Stomach smooth muscle (tissue), 2 donors: ENCODE measurements at regions not wholly inside any gene's neighbourhood (a gene's known extent, or its start where the extent isn't known, plus 50 kb on each side); places are given as distances from the start of the nearest gene placed in this dataset.

Experiments used
- H3K27ac ChIP-seq: one replicate; pipeline ENCODE4 v1.7.0; 2013; ENCODE audit warnings: mild to moderate bottlenecking, low read length, inconsistent platforms
- H3K27me3 ChIP-seq, 2 donors: one replicate each; pipeline ENCODE4 v1.7.0; 2013; ENCODE audit warnings: low read length in 2 of 2; ENCODE audit not compliant: insufficient read depth in 2 of 2, control insufficient read depth in 1 of 2
- H3K36me3 ChIP-seq, 2 donors: one replicate each; pipeline ENCODE4 v1.7.0; 2013; ENCODE audit warnings: low read length in 2 of 2; ENCODE audit not compliant: control insufficient read depth in 2 of 2, insufficient read depth in 2 of 2
- H3K4me1 ChIP-seq: one replicate; pipeline ENCODE4 v1.7.0; 2013; ENCODE audit warnings: low read length; ENCODE audit not compliant: control insufficient read depth, insufficient read depth
- H3K4me3 ChIP-seq, 2 donors: one replicate each; pipeline ENCODE4 v1.7.0; 2013; ENCODE audit warnings: low read length in 2 of 2
- H3K9ac ChIP-seq, 2 donors: one replicate each; pipeline ENCODE4 v1.7.0; 2013; ENCODE audit warnings: low read length in 2 of 2, mild to moderate bottlenecking in 1 of 2
- H3K9me3 ChIP-seq, 2 donors: one replicate each; pipeline ENCODE4 v1.7.0; 2013; ENCODE audit warnings: low read length in 2 of 2; ENCODE audit not compliant: control insufficient read depth in 2 of 2
- donor health status: healthy.
- donor health status: Pancreatic carcinoma.

DNA sequence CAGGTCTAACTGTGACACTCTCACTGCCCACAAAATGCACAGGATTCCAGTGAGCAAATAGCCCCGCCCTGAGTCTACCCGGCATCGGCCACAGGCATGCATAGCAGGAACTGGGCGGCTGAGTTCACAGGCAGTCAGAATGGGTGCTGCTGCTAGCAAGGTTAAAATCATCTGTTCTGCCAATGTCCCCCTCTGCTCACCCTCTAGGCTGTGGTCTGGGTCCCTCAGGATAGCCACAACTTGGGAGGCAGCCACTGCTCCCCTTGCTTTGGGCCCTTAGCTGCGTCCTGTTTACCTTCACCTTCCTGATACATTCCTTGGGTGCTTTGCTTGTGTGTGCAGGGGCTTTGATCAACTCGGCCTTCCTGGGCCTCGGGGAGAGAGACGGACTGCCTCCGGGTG, 232.9 kb upstream of the RGMA start:
- H3K9ac ChIP-seq, result no peak overlapping the region
- no peaks in the 10 kb centered on the region for H3K27me3 ChIP-seq
- no peaks in the 10 kb centered on the region for H3K4me1 ChIP-seq
- no peaks in the 10 kb centered on the region for H3K9me3 ChIP-seq
- no peak overlapping the region for H3K4me3 ChIP-seq
- no peak overlapping the region for H3K27ac ChIP-seq
- H3K36me3 ChIP-seq, result no peaks in the 10 kb centered on the region

DNA sequence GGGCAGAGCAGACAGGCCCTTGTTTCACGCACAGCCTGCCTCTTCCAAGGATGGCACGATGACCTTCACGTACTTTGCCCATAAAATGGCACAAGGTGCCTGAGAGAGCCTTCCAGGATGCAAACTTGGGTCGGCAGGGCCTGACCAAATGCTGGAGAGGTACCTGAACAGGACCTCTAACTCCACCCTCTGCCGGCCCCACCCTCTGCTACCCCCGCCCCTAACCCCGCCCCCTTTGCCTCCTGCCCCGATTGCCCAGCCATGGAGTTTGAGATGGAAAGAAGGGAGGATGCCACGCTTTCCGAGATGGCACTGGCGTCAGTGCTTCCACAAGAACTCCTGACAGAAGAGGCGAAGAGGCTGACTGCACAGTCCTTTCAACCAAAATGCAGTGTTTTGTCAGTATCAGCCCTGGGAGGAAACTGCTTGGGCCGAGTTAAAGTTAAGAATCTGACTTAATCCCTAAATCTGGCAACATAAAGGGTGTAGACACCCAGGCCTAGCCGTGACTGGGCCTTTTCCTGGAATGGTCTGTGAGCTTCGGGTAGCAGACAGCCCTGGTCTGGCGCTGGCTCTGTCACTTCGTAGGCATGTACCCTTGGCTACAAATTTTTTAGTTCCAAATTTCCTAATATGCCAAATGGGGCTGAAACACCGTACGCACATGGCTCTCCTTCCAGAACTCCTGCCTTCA, 230.3 kb upstream of the RGMA start:
- no peak overlapping the region for H3K9ac ChIP-seq
- no peaks in the 10 kb centered on the region for H3K9me3 ChIP-seq
- no peaks in the 10 kb centered on the region for H3K36me3 ChIP-seq

DNA sequence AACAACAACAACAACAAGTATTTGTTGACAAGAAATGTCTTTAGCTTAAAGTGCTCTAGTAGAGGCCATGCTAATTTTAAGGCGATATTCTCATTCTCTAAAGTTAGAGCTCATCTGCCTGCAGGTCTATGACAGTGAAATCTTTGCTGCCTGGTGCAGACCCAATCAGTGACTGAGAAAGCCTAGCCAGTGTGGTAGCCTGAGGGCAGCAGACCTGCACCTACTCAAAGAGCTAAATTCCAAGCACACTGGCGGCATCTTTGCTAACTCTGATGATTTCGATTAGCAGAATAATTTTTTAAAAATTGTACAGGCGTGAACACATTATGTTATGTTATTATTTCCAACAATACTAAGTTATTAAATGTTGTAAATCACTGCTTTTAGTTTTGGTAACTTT, 228.8 kb upstream of the RGMA start:
- H3K27ac ChIP-seq, result no peak overlapping the region

More for the DNA sequence above, 230.3 kb upstream of the RGMA start:
- Histone ChIP-seq H3K27ac (no peak overlapping the region), H3K4me1 (no peaks in the 10 kb centered on the region), H3K27me3 (no peaks in the 10 kb centered on the region), H3K4me3 (no peak overlapping the region)

DNA sequence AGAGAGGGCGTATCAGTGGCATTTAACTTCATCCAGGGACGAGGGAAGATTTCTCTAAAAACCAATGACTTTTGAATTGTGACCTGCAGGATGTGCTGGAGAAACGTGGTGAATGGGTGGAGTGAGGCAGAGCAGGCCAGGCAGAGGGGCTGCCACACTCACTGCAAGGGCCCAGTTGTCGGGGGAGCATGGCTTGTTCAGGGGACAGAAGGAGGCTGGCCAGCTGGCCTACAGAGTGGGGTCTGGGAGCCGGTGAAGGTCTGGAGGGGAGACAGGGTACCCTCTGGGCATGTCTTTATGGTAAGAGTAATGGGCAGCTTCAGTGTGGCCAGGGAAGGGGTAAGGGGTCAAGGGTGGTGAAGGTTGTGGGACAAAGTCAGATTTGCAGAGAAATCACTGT, 225.2 kb upstream of the RGMA start:
- Histone ChIP-seq H3K4me3 (no peak overlapping the region), H3K4me1 (no peaks in the 10 kb centered on the region), H3K9ac (no peak overlapping the region), H3K27me3 (no peaks in the 10 kb centered on the region), H3K27ac (no peak overlapping the region), H3K9me3 (no peaks in the 10 kb centered on the region), H3K36me3 (no peaks in the 10 kb centered on the region)

More for the DNA sequence above, 228.8 kb upstream of the RGMA start:
- Histone ChIP-seq H3K4me1 (no peaks in the 10 kb centered on the region), H3K9ac (no peak overlapping the region), H3K36me3 (no peaks in the 10 kb centered on the region), H3K4me3 (no peak overlapping the region), H3K9me3 (no peaks in the 10 kb centered on the region), H3K27me3 (no peaks in the 10 kb centered on the region)

DNA sequence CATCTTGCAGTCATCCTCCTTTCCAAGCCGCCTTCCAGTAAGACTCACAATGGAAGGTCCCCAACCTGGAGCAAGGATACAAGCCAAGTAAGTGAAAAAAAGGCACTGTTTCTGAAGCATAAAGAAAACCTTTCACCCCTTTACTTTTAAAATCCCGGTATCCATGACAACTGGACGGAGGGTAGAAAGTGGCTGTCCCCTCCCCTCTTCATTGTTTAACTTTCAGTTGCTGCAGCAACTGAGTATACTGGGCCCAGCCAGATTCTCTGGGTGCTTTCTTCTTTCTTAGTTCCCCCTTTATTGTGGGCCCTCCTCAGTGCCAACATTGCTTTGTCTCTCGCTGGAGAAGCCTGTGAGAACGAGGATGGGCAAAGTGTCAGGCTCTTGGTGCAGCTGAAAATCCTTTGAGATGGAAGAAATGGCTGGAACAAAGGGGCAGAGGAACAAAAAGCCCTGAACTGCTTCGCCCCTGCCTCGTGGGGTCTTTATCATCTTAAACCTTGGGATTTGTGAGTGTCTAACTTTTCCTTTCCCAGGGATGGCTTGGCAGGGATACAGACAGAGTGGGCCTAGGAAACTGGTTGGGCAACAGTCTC, 224.0 kb upstream of the RGMA start:
- H3K4me1 ChIP-seq, result no peaks in the 10 kb centered on the region
- no peaks in the 10 kb centered on the region for H3K36me3 ChIP-seq
- H3K9ac ChIP-seq, result no peak overlapping the region
- no peaks in the 10 kb centered on the region for H3K27me3 ChIP-seq
- H3K9me3 ChIP-seq, result no peaks in the 10 kb centered on the region
- no peak overlapping the region for H3K4me3 ChIP-seq
- no peak overlapping the region for H3K27ac ChIP-seq

DNA sequence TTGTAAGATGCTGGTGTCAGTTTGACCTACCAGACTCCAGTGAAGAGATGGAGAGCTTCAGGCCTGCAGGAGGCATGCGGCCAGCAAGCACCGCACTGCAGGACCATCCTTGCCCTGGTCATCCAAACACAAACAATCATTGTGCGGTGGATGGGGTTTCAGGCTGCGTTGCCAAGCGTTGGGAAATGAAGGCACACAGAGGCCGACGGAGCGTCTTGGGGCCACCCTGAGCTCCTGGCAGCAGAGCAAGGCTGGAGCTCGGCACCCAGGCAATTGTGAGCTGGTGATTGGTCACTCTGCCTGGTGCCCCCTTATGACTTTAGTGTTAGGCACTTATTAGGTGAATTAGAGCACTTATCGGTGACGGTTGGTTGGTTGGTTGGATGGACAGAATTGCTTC, 222.6 kb upstream of the RGMA start:
- Histone ChIP-seq H3K36me3 (no peaks in the 10 kb centered on the region), H3K4me1 (no peaks in the 10 kb centered on the region), H3K27ac (no peak overlapping the region), H3K4me3 (no peak overlapping the region), H3K9me3 (no peaks in the 10 kb centered on the region), H3K27me3 (no peaks in the 10 kb centered on the region), H3K9ac (no peak overlapping the region)

DNA sequence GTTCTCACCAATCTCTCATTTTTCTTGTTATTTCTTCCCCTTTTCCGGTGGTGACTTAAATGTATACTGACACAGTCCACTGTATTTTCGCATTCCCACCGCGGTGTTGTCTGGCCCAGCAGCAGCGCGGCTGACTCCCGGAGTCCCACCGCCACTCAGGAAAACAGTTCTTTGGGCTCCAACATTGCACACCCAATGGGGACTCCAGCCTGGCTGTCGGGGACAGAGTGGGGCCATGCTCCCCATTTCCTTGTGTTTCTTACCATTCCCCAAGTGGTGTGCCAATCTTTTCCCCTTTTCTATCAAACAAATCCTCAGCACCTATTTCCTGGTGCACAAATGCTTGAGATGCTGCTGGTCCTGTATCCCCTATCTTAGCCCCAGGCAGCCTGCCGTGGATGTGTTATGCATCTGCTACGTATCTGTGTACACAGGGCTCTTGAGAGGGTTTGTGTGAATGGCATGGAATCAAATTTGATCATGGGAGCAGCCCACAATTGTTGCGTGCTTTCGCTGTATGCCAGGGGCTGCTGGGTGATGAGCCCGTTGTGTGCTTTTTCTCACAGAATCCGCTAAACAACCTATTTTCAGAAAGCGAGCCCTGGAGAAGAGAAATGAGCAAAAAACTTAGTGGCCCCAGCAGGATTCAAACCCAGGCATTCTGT, 219.1 kb upstream of the RGMA start:
- no peaks in the 10 kb centered on the region for H3K36me3 ChIP-seq
- no peak overlapping the region for H3K27ac ChIP-seq
- H3K27me3 ChIP-seq, result no peaks in the 10 kb centered on the region
- H3K4me3 ChIP-seq, result no peak overlapping the region
- H3K4me1 ChIP-seq, result no peaks in the 10 kb centered on the region
- H3K9ac ChIP-seq, result no peak overlapping the region
- H3K9me3 ChIP-seq, result no peaks in the 10 kb centered on the region

DNA sequence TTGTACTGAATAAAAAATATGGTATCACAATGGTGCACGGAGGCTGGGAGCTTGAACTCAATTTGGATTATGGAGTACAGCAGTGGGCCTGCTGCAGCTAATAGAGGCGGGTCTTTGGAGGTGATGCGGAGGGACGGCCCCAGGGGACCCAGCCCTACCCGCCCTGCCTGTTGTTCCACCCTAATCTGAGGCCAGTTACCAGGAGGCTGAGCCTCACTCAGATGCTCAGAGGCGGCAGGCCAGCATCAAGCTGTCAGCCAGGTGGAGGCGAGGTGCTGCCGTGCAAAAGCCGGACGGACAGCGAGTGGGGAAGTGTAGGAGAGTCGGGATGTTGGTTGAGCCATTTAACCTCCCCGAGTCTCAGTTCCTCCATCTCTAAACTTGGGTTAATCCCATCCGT, 218.5 kb upstream of the RGMA start:
- Histone ChIP-seq H3K27ac (no peak overlapping the region), H3K9me3 (no peaks in the 10 kb centered on the region), H3K9ac (no peak overlapping the region), H3K27me3 (no peaks in the 10 kb centered on the region), H3K36me3 (no peaks in the 10 kb centered on the region), H3K4me1 (no peaks in the 10 kb centered on the region), H3K4me3 (no peak overlapping the region)

DNA sequence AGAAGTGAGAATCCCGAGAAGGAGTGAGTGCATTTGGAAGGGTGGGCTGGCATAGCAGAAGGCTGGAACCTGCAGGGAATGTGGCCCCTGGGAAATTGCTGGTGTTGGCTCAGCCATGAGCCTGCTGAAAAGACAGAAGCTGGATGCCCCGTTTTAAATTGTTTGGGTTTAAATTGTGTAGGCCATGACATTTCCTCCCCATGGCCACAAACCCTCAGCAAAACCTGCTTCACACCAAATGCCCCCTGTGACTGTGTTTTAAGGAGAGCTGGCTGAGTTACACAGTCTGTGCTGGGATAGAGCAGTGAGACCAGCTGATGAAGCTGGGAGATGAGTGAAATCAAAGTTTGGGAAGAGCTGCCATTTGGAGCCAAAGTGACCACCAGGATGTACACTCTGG, 216.3 kb upstream of the RGMA start:
- no peak overlapping the region for H3K9ac ChIP-seq
- H3K27ac ChIP-seq, result no peak overlapping the region
- H3K27me3 ChIP-seq, result no peaks in the 10 kb centered on the region
- no peaks in the 10 kb centered on the region for H3K9me3 ChIP-seq
- H3K36me3 ChIP-seq, result no peaks in the 10 kb centered on the region
- H3K4me3 ChIP-seq, result no peak overlapping the region
- H3K4me1 ChIP-seq, result no peaks in the 10 kb centered on the region

DNA sequence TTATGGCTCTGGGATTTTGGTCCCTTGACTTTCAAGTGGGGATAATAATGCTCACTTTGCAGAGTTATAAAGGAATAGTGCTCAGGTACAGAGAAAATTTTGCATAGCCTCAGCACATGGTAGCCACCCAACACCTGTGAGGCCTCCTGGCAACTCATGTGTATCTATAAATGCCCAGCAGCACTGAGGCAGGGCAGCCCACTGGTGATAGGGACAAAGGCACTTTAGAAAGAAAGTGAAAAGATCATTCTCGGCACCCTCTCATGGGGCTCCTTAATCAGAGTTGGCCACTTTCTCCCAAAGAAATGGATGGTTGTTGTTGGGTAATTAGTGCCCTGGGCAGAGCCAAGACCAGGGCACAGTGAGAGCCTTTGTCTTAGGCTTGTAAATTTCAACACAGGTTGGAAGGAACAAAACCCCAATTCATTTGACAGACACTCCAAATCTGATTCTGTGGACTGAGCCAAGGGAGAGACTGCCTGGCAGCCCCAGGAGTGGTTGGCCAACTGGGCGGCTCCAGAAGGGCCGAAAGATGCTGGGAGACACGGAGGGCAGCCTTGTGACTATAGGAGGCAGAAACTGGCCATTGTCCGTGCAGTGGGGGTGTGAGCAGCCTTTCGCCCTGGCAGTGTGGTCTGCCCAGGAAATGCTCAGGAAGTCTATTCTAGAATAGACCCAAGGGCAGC, 213.2 kb upstream of the RGMA start:
- H3K4me1 ChIP-seq, result no peaks in the 10 kb centered on the region
- H3K27me3 ChIP-seq, result no peaks in the 10 kb centered on the region
- no peak overlapping the region for H3K4me3 ChIP-seq
- H3K9ac ChIP-seq, result no peak overlapping the region
- H3K9me3 ChIP-seq, result no peaks in the 10 kb centered on the region
- no peak overlapping the region for H3K27ac ChIP-seq
- no peaks in the 10 kb centered on the region for H3K36me3 ChIP-seq
